Choroid plexus epithelial cell (primary cell): ENCODE measurements at regions not wholly inside any gene's neighbourhood (a gene's known extent, or its start where the extent isn't known, plus 50 kb on each side); places are given as distances from the start of the nearest gene placed in this dataset.
A peak's percentile ranks its signal among the peaks of the same experiment; 100 is the strongest.

ENCODE experiments used
- DNase-seq: peaks from one replicate; pipeline ENCODE4 v3.0.0-alpha.2; 2010; ENCODE audit warnings: low read depth
- H3K4me3 ChIP-seq: 2 replicates; pipeline ENCODE4 v1.5.1; 2011; ENCODE audit warnings: low read depth, mild to moderate bottlenecking, control low read depth, low read length, moderate library complexity
- TF ChIP-seq, protein P1 (sequence below): conservative IDR thresholded peaks from 2 replicates; pipeline ENCODE4 v1.5.1; 2011; ENCODE audit warnings: low read depth, mild to moderate bottlenecking, control low read depth, inconsistent platforms, low read length, moderate library complexity

- TF ChIP-seq, protein P1, sequence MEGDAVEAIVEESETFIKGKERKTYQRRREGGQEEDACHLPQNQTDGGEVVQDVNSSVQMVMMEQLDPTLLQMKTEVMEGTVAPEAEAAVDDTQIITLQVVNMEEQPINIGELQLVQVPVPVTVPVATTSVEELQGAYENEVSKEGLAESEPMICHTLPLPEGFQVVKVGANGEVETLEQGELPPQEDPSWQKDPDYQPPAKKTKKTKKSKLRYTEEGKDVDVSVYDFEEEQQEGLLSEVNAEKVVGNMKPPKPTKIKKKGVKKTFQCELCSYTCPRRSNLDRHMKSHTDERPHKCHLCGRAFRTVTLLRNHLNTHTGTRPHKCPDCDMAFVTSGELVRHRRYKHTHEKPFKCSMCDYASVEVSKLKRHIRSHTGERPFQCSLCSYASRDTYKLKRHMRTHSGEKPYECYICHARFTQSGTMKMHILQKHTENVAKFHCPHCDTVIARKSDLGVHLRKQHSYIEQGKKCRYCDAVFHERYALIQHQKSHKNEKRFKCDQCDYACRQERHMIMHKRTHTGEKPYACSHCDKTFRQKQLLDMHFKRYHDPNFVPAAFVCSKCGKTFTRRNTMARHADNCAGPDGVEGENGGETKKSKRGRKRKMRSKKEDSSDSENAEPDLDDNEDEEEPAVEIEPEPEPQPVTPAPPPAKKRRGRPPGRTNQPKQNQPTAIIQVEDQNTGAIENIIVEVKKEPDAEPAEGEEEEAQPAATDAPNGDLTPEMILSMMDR: no peak
- H3K4me3 ChIP-seq: no peak overlapping the region
- no peak for DNase-seq
These were observed 279.7 kb upstream of the MSX2 start for GRCh38 chr5:174444479-174445188.

- DNase-seq: no peak
- H3K4me3 ChIP-seq: no peak overlapping the region
- TF ChIP-seq, protein P1: no peak
These were observed 277.9 kb upstream of the MSX2 start for GRCh38 chr5:174446446-174446845.

DNA sequence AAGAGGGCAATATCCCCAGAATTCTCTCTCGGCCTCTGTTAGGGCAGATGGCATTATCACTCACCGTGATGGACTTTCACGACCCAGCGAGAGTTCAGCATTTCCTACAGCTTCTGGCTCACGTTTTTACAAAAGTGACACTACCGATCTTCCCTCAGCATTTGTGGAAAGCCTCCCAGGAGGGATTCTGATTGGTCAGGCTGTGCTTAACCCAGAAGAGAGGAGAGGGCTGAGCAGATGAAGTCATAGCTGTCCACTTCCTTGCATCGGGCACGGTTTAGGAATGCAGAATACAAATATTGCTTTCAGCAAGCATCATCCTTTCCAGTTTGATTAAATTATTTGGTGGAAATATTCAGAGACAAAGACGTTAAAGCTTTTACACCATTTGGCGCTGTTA, 277.4 kb upstream of the MSX2 start:
- no peak overlapping the region for H3K4me3 ChIP-seq
- no peak for DNase-seq
- TF ChIP-seq, protein P1: no peak

- TF ChIP-seq, protein P1: no peak
- H3K4me3 ChIP-seq: no peak overlapping the region
- DNase-seq: no peak
These were observed 276.3 kb upstream of the MSX2 start for GRCh38 chr5:174448041-174448440.

GRCh38 chr5:174448662-174449061, 275.7 kb upstream of the MSX2 start:
- TF ChIP-seq, protein P1: no peak
- H3K4me3 ChIP-seq: no peak overlapping the region
- peak; percentile 12 for DNase-seq

- no peak overlapping the region for H3K4me3 ChIP-seq
- TF ChIP-seq, protein P1: no peak
- DNase-seq: no peak
These were observed 270.7 kb upstream of the MSX2 start for GRCh38 chr5:174453690-174454089.

DNA sequence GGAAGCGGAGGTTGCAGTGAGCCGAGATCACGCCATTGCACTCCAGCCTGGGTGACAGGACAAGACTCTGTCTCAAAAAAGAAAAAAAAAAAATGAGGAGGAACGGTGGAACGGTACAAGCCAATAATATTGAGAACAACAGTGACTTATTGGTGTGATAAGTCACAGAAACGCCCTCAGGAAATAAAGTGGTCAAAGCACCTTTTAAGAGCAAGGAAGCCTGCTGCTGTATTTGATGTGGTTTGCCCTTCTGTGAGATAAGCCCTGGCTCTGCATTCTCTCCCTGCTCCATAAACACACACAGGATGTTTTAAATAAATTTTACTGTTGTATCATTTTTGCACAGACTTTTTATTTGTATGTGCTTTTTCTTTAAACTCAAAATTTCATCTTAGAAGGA, 269.9 kb upstream of the MSX2 start:
- TF ChIP-seq, protein P1: no peak
- H3K4me3 ChIP-seq: no peak overlapping the region
- no peak for DNase-seq
